Liver (tissue), 3 donors: ENCODE measurements at regions not wholly inside any gene's neighbourhood (a gene's known extent, or its start where the extent isn't known, plus 50 kb on each side); places are given as distances from the start of the nearest gene placed in this dataset.

Source experiments
- ATF3 ChIP-seq: IDR thresholded peaks from 2 replicates; pipeline ENCODE4 v1.6.1; 2016; ENCODE audit warnings: antibody characterized with exemption
- EGR1 ChIP-seq, 2 donors: IDR thresholded peaks; 2 replicates each; pipeline ENCODE4 v1.6.1; 2016 to 2018; ENCODE audit warnings: antibody characterized with exemption in 2 of 2, low read depth in 2 of 2
- FOXA1 ChIP-seq: IDR thresholded peaks from 2 replicates; pipeline ENCODE4 v1.6.1; 2016; ENCODE audit warnings: antibody characterized with exemption
- GABPA ChIP-seq, 2 donors: IDR thresholded peaks in 1 of 2; conservative IDR thresholded peaks in 1 of 2; 2 replicates each; pipeline ENCODE4 v1.6.1; 2016; ENCODE audit warnings: antibody characterized with exemption in 2 of 2, mild to moderate bottlenecking in 1 of 2, moderate library complexity in 1 of 2
- HNF4A ChIP-seq, 2 donors: conservative IDR thresholded peaks; 2 replicates each; pipeline ENCODE4 v1.6.1; 2016; ENCODE audit warnings: antibody characterized with exemption in 2 of 2, mild to moderate bottlenecking in 2 of 2
- JUND ChIP-seq, 2 donors: IDR thresholded peaks; 2 replicates each; pipeline ENCODE4 v1.6.1; 2016; ENCODE audit warnings: antibody characterized with exemption in 2 of 2
- MAX ChIP-seq: IDR thresholded peaks from 2 replicates; pipeline ENCODE4 v1.6.1; 2016; ENCODE audit warnings: antibody characterized with exemption
- RAD21 ChIP-seq, 2 donors: IDR thresholded peaks; 2 replicates each; pipeline ENCODE4 v1.6.1; 2016; ENCODE audit warnings: antibody characterized with exemption in 2 of 2, mild to moderate bottlenecking in 2 of 2
- REST ChIP-seq: IDR thresholded peaks from 2 replicates; pipeline ENCODE4 v1.6.1; 2016; ENCODE audit warnings: antibody characterized with exemption, mild to moderate bottlenecking
- SP1 ChIP-seq: IDR thresholded peaks from 2 replicates; pipeline ENCODE4 v1.6.1; 2018; ENCODE audit warnings: antibody characterized with exemption, mild to moderate bottlenecking
- TAF1 ChIP-seq: conservative IDR thresholded peaks from 2 replicates; pipeline ENCODE4 v1.6.1; 2016; ENCODE audit warnings: antibody characterized with exemption, mild to moderate bottlenecking
- YY1 ChIP-seq: IDR thresholded peaks from 2 replicates; pipeline ENCODE4 v1.6.1; 2016; ENCODE audit warnings: antibody characterized with exemption, mild to moderate bottlenecking
- TF ChIP-seq, protein P1 (sequence below): fragments of 150-350 bp; IDR thresholded peaks from 2 replicates; pipeline ENCODE4 v1.5.1; 2017; ENCODE audit warnings: improper control_type of control experiment, low read depth, low read length; ENCODE audit not compliant: missing input control
- TF ChIP-seq, protein P2 (sequence below): IDR thresholded peaks from 2 replicates; pipeline ENCODE4 v1.6.1; 2016; ENCODE audit warnings: antibody characterized with exemption
- donor health status: healthy.
- donor health status: healthy.

DNA sequence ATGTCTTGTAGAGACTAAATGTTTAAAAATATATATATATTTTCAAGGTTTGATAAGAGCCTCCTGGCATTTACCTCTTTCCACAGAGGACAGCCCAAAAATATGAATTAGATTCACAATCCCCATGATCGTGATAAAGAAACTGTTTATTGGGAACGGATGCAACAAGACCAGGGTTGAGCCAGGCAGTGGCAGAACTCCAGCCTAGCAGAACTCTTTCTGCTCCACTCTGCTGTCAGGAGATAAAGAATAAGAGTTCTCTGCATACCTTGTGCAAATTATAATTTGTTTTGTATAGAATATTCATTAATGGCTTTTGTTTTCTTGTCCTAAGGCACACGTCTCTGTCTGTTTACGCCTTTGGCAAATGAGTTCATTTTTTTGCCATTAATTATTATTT is 472.2 kb downstream of the TUSC1 start:
- TF ChIP-seq MAX, result no peak
- no peak for TF ChIP-seq JUND (IDR thresholded peaks at IDR 0.05)
- no peak for TF ChIP-seq GABPA (IDR thresholded peaks at IDR 0.05 in 1 of 2, conservative IDR thresholded peaks at IDR 0.05 in 1 of 2)
- TF ChIP-seq ATF3, result no peak
- no peak for TF ChIP-seq SP1
- TF ChIP-seq, protein P1, sequence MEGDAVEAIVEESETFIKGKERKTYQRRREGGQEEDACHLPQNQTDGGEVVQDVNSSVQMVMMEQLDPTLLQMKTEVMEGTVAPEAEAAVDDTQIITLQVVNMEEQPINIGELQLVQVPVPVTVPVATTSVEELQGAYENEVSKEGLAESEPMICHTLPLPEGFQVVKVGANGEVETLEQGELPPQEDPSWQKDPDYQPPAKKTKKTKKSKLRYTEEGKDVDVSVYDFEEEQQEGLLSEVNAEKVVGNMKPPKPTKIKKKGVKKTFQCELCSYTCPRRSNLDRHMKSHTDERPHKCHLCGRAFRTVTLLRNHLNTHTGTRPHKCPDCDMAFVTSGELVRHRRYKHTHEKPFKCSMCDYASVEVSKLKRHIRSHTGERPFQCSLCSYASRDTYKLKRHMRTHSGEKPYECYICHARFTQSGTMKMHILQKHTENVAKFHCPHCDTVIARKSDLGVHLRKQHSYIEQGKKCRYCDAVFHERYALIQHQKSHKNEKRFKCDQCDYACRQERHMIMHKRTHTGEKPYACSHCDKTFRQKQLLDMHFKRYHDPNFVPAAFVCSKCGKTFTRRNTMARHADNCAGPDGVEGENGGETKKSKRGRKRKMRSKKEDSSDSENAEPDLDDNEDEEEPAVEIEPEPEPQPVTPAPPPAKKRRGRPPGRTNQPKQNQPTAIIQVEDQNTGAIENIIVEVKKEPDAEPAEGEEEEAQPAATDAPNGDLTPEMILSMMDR, result no peak
- TF ChIP-seq RAD21 (IDR thresholded peaks at IDR 0.05), result no peak
- TF ChIP-seq YY1, result no peak
- no peak for TF ChIP-seq TAF1
- TF ChIP-seq, protein P2, sequence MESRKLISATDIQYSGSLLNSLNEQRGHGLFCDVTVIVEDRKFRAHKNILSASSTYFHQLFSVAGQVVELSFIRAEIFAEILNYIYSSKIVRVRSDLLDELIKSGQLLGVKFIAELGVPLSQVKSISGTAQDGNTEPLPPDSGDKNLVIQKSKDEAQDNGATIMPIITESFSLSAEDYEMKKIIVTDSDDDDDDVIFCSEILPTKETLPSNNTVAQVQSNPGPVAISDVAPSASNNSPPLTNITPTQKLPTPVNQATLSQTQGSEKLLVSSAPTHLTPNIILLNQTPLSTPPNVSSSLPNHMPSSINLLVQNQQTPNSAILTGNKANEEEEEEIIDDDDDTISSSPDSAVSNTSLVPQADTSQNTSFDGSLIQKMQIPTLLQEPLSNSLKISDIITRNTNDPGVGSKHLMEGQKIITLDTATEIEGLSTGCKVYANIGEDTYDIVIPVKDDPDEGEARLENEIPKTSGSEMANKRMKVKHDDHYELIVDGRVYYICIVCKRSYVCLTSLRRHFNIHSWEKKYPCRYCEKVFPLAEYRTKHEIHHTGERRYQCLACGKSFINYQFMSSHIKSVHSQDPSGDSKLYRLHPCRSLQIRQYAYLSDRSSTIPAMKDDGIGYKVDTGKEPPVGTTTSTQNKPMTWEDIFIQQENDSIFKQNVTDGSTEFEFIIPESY, result no peak
- TF ChIP-seq REST, result no peak
- no peak for TF ChIP-seq HNF4A (conservative IDR thresholded peaks at IDR 0.05)
- no peak for TF ChIP-seq FOXA1
- no peak for TF ChIP-seq EGR1 (IDR thresholded peaks at IDR 0.05; ENCODE audit: low read depth in 2 of 2)
